Lower leg skin (tissue), 3 donors: ENCODE measurements at regions not wholly inside any gene's neighbourhood (a gene's known extent, or its start where the extent isn't known, plus 50 kb on each side); places are given as distances from the start of the nearest gene placed in this dataset.

Source experiments
- POLR2A ChIP-seq, 2 donors: fragments of 450-650 bp; IDR thresholded peaks; one replicate each; pipeline ENCODE4 v1.6.1; 2016 to 2017; ENCODE audit warnings: antibody characterized with exemption in 2 of 2, mild to moderate bottlenecking in 1 of 2, moderate library complexity in 1 of 2
- TF ChIP-seq, protein P1 (sequence below), 3 donors: fragments of 450-650 bp; IDR thresholded peaks; one replicate each; pipeline ENCODE4 v1.5.1; 2016; ENCODE audit warnings: antibody characterized with exemption in 3 of 3, mild to moderate bottlenecking in 3 of 3, moderate library complexity in 2 of 3

DNA sequence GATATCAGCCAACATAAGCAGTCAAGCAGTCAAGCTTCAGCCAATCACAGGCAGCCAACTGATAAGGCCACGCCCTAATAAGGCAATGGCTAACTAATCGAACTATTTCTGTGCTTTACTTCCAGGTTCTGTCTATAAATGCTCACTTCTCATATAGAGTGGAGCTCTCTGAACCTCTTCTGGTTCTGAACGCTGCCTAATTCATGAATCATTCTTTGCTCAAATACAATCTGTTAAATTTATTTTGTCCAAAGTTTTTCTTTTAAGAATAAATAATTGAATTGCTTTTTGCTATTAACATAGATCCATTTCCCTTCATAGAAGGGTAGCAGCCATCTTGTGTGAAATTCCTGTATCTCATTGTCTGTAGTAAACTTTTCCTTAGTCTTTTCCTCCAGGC, 97.9 kb upstream of the TMEM72 start:
- TF ChIP-seq POLR2A (IDR thresholded peaks at IDR 0.05): no peak
- TF ChIP-seq, protein P1, sequence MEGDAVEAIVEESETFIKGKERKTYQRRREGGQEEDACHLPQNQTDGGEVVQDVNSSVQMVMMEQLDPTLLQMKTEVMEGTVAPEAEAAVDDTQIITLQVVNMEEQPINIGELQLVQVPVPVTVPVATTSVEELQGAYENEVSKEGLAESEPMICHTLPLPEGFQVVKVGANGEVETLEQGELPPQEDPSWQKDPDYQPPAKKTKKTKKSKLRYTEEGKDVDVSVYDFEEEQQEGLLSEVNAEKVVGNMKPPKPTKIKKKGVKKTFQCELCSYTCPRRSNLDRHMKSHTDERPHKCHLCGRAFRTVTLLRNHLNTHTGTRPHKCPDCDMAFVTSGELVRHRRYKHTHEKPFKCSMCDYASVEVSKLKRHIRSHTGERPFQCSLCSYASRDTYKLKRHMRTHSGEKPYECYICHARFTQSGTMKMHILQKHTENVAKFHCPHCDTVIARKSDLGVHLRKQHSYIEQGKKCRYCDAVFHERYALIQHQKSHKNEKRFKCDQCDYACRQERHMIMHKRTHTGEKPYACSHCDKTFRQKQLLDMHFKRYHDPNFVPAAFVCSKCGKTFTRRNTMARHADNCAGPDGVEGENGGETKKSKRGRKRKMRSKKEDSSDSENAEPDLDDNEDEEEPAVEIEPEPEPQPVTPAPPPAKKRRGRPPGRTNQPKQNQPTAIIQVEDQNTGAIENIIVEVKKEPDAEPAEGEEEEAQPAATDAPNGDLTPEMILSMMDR (IDR thresholded peaks at IDR 0.05): no peak
